OCI-LY7 (cell line): ENCODE measurements at regions not wholly inside any gene's neighbourhood (a gene's known extent, or its start where the extent isn't known, plus 50 kb on each side); places are given as distances from the start of the nearest gene placed in this dataset.

Experiments
- BruUV-seq: library from RNA; stranded (reverse); fragments of 400-500 nt; replicated peaks from 2 replicates; lab custom pipeline; 2021; lab: Mats Ljungman, UMichigan
- CTCF ChIA-PET: fragments of 300-600 bp; sonication (Branson Sonifier 250); formaldehyde crosslinking; loops from one replicate; lab custom pipeline; 2022; ENCODE audit warnings: antibody characterized with exemption; ENCODE audit not compliant: unreplicated experiment; lab: Charles Lee
- POLR2A ChIA-PET: fragments of 300-600 bp; sonication (Branson Sonifier 250); formaldehyde crosslinking; loops from one replicate; lab custom pipeline; 2022; ENCODE audit warnings: antibody characterized with exemption; lab: Charles Lee
- DNase-seq: peaks from one replicate; pipeline ENCODE4 v3.0.0-alpha.2; 2015; ENCODE audit warnings: low spot score
- H2AFZ ChIP-seq: fragments of 200-600 bp; sonication (generic), shearing (Covaris generic); 2 replicates; pipeline ENCODE4 v1.6.1; 2014; ENCODE audit warnings: mild to moderate bottlenecking, antibody characterized with exemption, low read length, moderate library complexity
- H3K27ac ChIP-seq: fragments of 200-600 bp; sonication (generic); 2 replicates; pipeline ENCODE4 v1.5.1; 2014; ENCODE audit warnings: mixed run types, low read depth, mild to moderate bottlenecking, moderate library complexity, low read length, inconsistent platforms; ENCODE audit not compliant: poor library complexity, severe bottlenecking
- H3K36me3 ChIP-seq: fragments of 200-600 bp; sonication (generic); 2 replicates; pipeline ENCODE4 v1.6.1; 2014; ENCODE audit warnings: mild to moderate bottlenecking, antibody characterized with exemption, low read length, moderate library complexity, mixed read lengths; ENCODE audit not compliant: insufficient read depth
- H3K4me1 ChIP-seq: fragments of 200-600 bp; sonication (generic); 2 replicates; pipeline ENCODE4 v1.5.1; 2014; ENCODE audit warnings: mild to moderate bottlenecking, low read length; ENCODE audit not compliant: insufficient read depth, poor library complexity, severe bottlenecking
- H3K4me2 ChIP-seq: fragments of 200-600 bp; sonication (generic); 2 replicates; pipeline ENCODE4 v1.6.1; 2014; ENCODE audit warnings: mild to moderate bottlenecking, low read length
- H3K4me3 ChIP-seq: fragments of 200-600 bp; sonication (generic); 2 replicates; pipeline ENCODE4 v1.5.1; 2014; ENCODE audit warnings: mild to moderate bottlenecking, low read depth, low read length; ENCODE audit not compliant: poor library complexity, severe bottlenecking
- H3K79me2 ChIP-seq: fragments of 200-600 bp; sonication (generic); 2 replicates; pipeline ENCODE4 v1.6.1; 2016; ENCODE audit warnings: low read depth, mild to moderate bottlenecking, low read length, moderate library complexity, mixed read lengths; ENCODE audit not compliant: insufficient read depth
- H3K9me2 ChIP-seq: fragments of 200-600 bp; sonication (generic); 2 replicates; pipeline ENCODE4 v1.6.1; 2016; ENCODE audit warnings: mild to moderate bottlenecking, low read length, mixed read lengths; ENCODE audit not compliant: insufficient read depth
- H3K9me3 ChIP-seq: fragments of 200-600 bp; sonication (generic); 2 replicates; pipeline ENCODE4 v1.6.1; 2014; ENCODE audit warnings: mild to moderate bottlenecking, mixed run types, low read length, mixed read lengths
- H4K20me1 ChIP-seq: fragments of 200-600 bp; sonication (generic); 2 replicates; pipeline ENCODE4 v1.6.1; 2014; ENCODE audit warnings: mild to moderate bottlenecking, antibody characterized with exemption, low read length, moderate library complexity, mixed read lengths; ENCODE audit not compliant: insufficient read depth
- EZH2phosphoT487 ChIP-seq: fragments of 200-600 bp; sonication (generic); IDR thresholded peaks from 2 replicates; pipeline ENCODE4 v1.6.1; 2018; ENCODE audit warnings: low read depth, borderline replicate concordance, mild to moderate bottlenecking, mixed run types, antibody characterized with exemption, low read length, moderate library complexity, mixed read lengths
- intact Hi-C: fragments of 100-400 bp; cut with micrococcal nuclease; formaldehyde crosslinking; loops from one replicate; pipeline ENCODE4 v1.10.0; 2022; ENCODE audit not compliant: unreplicated experiment
- TF ChIP-seq, protein P1 (sequence below): fragments of 200-600 bp; sonication (generic); conservative IDR thresholded peaks from 2 replicates; pipeline ENCODE4 v1.5.1; 2014; ENCODE audit warnings: mild to moderate bottlenecking, antibody characterized with exemption, low read length, moderate library complexity, mixed read lengths

- ChIA-PET CTCF (no interaction called here), POLR2A (interaction anchor here (1.4 kb wide), 1 partner anchor 10 kb away, joined by 3 read pairs; no protein-coding TSS in a partner anchor)
- H3K9me3 ChIP-seq: no peaks in the 10 kb centered on the region
- H4K20me1 ChIP-seq: no peaks in the 10 kb centered on the region
- no peaks in the 10 kb centered on the region for H3K9me2 ChIP-seq
- H3K36me3 ChIP-seq: no peaks in the 10 kb centered on the region
- DNase-seq: no peak
- H3K79me2 ChIP-seq: no peaks in the 10 kb centered on the region
- no peak overlapping the region for H3K4me3 ChIP-seq
- no peak overlapping the region for H2AFZ ChIP-seq
- no peaks in the 10 kb centered on the region for H3K4me1 ChIP-seq
- BruUV-seq: no TSS peak
- intact Hi-C loops: no loop called here
- no peak overlapping the region for H3K27ac ChIP-seq
- H3K4me2 ChIP-seq: no peak overlapping the region
- no peak for TF ChIP-seq EZH2phosphoT487
- TF ChIP-seq, protein P1, sequence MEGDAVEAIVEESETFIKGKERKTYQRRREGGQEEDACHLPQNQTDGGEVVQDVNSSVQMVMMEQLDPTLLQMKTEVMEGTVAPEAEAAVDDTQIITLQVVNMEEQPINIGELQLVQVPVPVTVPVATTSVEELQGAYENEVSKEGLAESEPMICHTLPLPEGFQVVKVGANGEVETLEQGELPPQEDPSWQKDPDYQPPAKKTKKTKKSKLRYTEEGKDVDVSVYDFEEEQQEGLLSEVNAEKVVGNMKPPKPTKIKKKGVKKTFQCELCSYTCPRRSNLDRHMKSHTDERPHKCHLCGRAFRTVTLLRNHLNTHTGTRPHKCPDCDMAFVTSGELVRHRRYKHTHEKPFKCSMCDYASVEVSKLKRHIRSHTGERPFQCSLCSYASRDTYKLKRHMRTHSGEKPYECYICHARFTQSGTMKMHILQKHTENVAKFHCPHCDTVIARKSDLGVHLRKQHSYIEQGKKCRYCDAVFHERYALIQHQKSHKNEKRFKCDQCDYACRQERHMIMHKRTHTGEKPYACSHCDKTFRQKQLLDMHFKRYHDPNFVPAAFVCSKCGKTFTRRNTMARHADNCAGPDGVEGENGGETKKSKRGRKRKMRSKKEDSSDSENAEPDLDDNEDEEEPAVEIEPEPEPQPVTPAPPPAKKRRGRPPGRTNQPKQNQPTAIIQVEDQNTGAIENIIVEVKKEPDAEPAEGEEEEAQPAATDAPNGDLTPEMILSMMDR: no peak
Measured at GRCh38 chr5:32953694-32954093, 242.6 kb downstream of the NPR3 start.

DNA sequence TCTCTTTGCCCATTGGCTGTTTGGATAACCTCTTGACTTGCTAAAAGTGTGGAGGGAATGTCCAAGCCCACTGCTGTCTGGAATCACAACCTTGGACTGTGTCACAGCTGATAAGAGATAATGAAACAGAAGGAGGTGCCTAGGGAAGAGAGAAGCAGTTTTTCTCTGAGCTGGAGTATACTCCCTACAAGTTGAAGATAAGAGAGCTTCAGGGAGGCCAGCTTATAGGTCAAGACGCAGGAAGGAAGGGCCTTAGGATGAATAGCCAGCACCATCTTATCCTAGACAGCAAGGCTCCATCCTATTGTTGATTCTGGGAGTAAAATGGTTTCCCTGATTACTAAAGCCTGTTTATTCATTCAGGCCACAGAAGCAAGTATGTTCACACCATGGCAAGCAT is 244.7 kb downstream of the NPR3 start:
- no peaks in the 10 kb centered on the region for H3K79me2 ChIP-seq
- no peaks in the 10 kb centered on the region for H3K9me3 ChIP-seq
- no peaks in the 10 kb centered on the region for H3K36me3 ChIP-seq
- CTCF ChIA-PET: no interaction called here
- POLR2A ChIA-PET: interaction anchor here (0.8 kb wide), 1 partner anchor 86 kb away, joined by 3 read pairs; no protein-coding TSS in a partner anchor
- no TSS peak for BruUV-seq
- no peak overlapping the region for H2AFZ ChIP-seq
- TF ChIP-seq EZH2phosphoT487: no peak
- TF ChIP-seq, protein P1: no peak
- no peaks in the 10 kb centered on the region for H4K20me1 ChIP-seq
- H3K4me2 ChIP-seq: no peak overlapping the region
- H3K4me1 ChIP-seq: no peaks in the 10 kb centered on the region
- DNase-seq: no peak
- no peaks in the 10 kb centered on the region for H3K9me2 ChIP-seq
- H3K27ac ChIP-seq: no peak overlapping the region
- intact Hi-C loops: no loop called here
- H3K4me3 ChIP-seq: no peak overlapping the region

GRCh38 chr5:32960340-32961058 is 249.4 kb downstream of the NPR3 start:
- no peaks in the 10 kb centered on the region for H3K4me1 ChIP-seq
- H3K9me2 ChIP-seq: no peaks in the 10 kb centered on the region
- H3K4me2 ChIP-seq: no peak overlapping the region
- POLR2A ChIA-PET: interaction anchor here (0.7 kb wide), 1 partner anchor 1011 kb away, joined by 3 read pairs; no protein-coding TSS in a partner anchor
- CTCF ChIA-PET: no interaction called here
- no peak for DNase-seq
- H3K36me3 ChIP-seq: no peaks in the 10 kb centered on the region
- H3K27ac ChIP-seq: no peak overlapping the region
- no peak overlapping the region for H2AFZ ChIP-seq
- no peaks in the 10 kb centered on the region for H3K9me3 ChIP-seq
- BruUV-seq: no TSS peak
- no peaks in the 10 kb centered on the region for H4K20me1 ChIP-seq
- no peaks in the 10 kb centered on the region for H3K79me2 ChIP-seq
- intact Hi-C loops: no loop called here
- no peak overlapping the region for H3K4me3 ChIP-seq
- TF ChIP-seq EZH2phosphoT487: no peak
- TF ChIP-seq, protein P1: no peak
